Esophagus squamous epithelium (tissue), 4 donors: ENCODE measurements at regions not wholly inside any gene's neighbourhood (a gene's known extent, or its start where the extent isn't known, plus 50 kb on each side); places are given as distances from the start of the nearest gene placed in this dataset.

Experiments
- CTCF ChIP-seq, 6 experiments: fragments of 450-650 bp in 4 of 6; fragments of 200-600 bp in 2 of 6; sonication (generic) in 2 of 6; IDR thresholded peaks; one replicate each; pipeline ENCODE4 v1.5.1; 2016 to 2019; ENCODE audit warnings: antibody characterized with exemption in 6 of 6, mild to moderate bottlenecking in 4 of 6, moderate library complexity in 4 of 6
- POLR2A ChIP-seq, 4 donors: fragments of 450-650 bp; IDR thresholded peaks; one replicate each; pipeline ENCODE4 v1.6.1; 2017; ENCODE audit warnings: antibody characterized with exemption in 4 of 4, mild to moderate bottlenecking in 4 of 4, moderate library complexity in 3 of 4

GRCh38 chr9:106581973-106582372 is 281.0 kb upstream of the ZNF462 start:
- no peak for TF ChIP-seq CTCF (IDR thresholded peaks at IDR 0.05)
- TF ChIP-seq POLR2A (IDR thresholded peaks at IDR 0.05) = no peak
